ENCODE measurements at regions not wholly inside any gene's neighbourhood (a gene's known extent, or its start where the extent isn't known, plus 50 kb on each side); places are given as distances from the start of the nearest gene placed in this dataset.

DNA sequence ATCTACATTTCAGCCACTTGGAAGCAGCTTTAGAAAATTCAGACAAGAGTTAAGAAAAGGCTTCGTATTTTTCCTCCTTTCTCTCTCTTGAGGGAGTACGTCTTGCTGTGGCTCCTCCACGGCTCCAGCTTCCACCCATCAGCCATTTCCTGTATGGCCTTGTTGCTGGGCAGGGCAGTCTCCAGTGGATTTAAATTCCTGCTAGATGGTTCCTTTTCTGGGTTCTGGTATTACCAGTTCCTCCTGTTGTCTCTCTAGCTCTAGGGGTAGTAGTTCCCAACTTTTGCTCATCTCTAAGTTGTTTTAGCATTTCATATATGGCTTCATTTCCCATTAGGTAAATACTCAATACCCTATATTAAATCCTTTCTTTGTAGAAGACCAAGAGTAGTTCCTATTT lies 1098.3 kb downstream of the ADGRL2 start:
- no peaks in the 10 kb centered on the region for H3K9me3 ChIP-seq
- peaks cover 0 to 2% of the 10 kb centered on the region in 2 donors for H3K36me3 ChIP-seq
- no peak overlapping the region for H3K4me3 ChIP-seq
- H3K27ac ChIP-seq: no peak overlapping the region
- H3K4me1 ChIP-seq: no peaks in the 10 kb centered on the region
- intact Hi-C loops (cut with DNase I; ENCODE audit: low total_unique reads): no loop called here
- no peak for TF ChIP-seq POLR2A (IDR thresholded peaks at IDR 0.05)
- TF ChIP-seq, protein P1, sequence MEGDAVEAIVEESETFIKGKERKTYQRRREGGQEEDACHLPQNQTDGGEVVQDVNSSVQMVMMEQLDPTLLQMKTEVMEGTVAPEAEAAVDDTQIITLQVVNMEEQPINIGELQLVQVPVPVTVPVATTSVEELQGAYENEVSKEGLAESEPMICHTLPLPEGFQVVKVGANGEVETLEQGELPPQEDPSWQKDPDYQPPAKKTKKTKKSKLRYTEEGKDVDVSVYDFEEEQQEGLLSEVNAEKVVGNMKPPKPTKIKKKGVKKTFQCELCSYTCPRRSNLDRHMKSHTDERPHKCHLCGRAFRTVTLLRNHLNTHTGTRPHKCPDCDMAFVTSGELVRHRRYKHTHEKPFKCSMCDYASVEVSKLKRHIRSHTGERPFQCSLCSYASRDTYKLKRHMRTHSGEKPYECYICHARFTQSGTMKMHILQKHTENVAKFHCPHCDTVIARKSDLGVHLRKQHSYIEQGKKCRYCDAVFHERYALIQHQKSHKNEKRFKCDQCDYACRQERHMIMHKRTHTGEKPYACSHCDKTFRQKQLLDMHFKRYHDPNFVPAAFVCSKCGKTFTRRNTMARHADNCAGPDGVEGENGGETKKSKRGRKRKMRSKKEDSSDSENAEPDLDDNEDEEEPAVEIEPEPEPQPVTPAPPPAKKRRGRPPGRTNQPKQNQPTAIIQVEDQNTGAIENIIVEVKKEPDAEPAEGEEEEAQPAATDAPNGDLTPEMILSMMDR (IDR thresholded peaks at IDR 0.05): no peak
- no peaks in the 10 kb centered on the region for H3K27me3 ChIP-seq
- DNase-seq: no peak

DNA sequence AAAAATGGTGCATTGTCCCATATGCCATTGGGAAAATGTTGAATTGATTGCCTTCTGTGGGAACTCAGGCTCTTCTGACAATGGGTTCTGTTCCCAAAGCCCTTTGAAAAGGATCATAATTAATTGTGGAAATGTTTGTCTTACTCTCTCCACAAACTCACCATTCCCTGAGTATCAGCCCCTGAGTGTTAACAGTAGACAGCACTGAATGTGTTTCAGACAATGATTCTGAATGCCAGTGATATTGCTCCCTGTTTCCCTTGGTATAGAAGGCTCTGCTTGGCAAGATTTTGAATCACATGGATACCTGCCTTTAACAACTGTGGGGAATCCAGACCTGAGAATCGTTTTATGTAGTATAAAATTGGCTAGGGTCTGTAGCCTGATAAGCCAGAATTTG lies 1096.8 kb downstream of the ADGRL2 start:
- Histone ChIP-seq H3K36me3 (peaks cover 0 to 2% of the 10 kb centered on the region in 2 donors), H3K9me3 (no peaks in the 10 kb centered on the region), H3K27ac (no peak overlapping the region), H3K4me1 (no peaks in the 10 kb centered on the region), H3K27me3 (no peaks in the 10 kb centered on the region), H3K4me3 (no peak overlapping the region)
- intact Hi-C loops (cut with DNase I; ENCODE audit: low total_unique reads): no loop called here
- no peak for TF ChIP-seq POLR2A (IDR thresholded peaks at IDR 0.05)
- TF ChIP-seq, protein P1 (IDR thresholded peaks at IDR 0.05): no peak
- DNase-seq: no peak

DNA sequence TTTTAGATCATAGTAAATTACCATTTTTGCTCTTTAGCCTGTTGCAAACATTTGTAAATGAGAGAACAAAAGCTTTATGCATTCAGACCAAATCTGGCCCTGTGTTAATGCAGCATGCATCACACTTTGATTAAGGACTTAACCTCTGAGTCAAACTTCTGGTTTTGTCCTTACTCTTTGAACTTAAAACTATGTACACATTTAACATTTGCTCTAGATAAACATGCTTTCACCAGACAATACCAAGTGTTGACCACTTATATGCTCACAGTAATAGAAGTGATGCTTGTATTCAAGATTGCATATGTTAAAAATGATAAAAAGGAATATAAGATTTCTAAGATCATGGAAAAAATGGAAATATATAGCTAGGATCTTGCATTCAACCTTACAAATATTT lies 1095.3 kb downstream of the ADGRL2 start:
- no peak for TF ChIP-seq POLR2A (IDR thresholded peaks at IDR 0.05)
- TF ChIP-seq, protein P1 (IDR thresholded peaks at IDR 0.05): no peak

DNA sequence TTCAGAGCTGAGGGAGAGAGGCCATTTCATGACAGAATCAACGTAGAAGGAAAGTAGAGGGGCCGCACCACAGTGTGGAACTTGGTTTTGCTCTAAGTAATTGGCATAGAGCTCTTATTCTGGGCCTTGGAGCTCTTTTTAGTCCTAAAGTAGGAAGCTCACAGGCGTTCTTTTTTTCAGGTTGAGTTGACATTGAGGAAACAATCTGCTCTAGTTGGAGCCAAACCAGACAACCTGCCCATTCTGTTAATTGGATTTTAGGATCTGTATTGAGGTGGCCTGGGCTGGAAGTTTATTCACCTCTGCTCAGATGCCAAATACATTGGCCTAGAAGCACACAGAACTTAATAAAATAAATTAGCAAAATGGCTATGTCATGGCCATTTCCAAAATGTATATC lies 1093.9 kb downstream of the ADGRL2 start:
- H3K4me1 ChIP-seq: no peaks in the 10 kb centered on the region
- H3K27ac ChIP-seq: no peak overlapping the region
- no peaks in the 10 kb centered on the region for H3K36me3 ChIP-seq
- no peak for DNase-seq
- no peaks in the 10 kb centered on the region for H3K9me3 ChIP-seq
- H3K27me3 ChIP-seq: no peaks in the 10 kb centered on the region
- TF ChIP-seq, protein P1 (IDR thresholded peaks at IDR 0.05): no peak
- no peak for TF ChIP-seq POLR2A (IDR thresholded peaks at IDR 0.05)
- no peak overlapping the region for H3K4me3 ChIP-seq
- intact Hi-C loops (cut with DNase I; ENCODE audit: low total_unique reads): no loop called here

More for the DNA sequence above, 1095.3 kb downstream of the ADGRL2 start:
- Histone ChIP-seq H3K36me3 (peaks cover 0 to 2% of the 10 kb centered on the region in 2 donors), H3K27ac (no peak overlapping the region), H3K9me3 (no peaks in the 10 kb centered on the region), H3K27me3 (no peaks in the 10 kb centered on the region), H3K4me3 (no peak overlapping the region), H3K4me1 (no peaks in the 10 kb centered on the region)
- intact Hi-C loops (cut with DNase I; ENCODE audit: low total_unique reads): no loop called here
- DNase-seq: no peak

DNA sequence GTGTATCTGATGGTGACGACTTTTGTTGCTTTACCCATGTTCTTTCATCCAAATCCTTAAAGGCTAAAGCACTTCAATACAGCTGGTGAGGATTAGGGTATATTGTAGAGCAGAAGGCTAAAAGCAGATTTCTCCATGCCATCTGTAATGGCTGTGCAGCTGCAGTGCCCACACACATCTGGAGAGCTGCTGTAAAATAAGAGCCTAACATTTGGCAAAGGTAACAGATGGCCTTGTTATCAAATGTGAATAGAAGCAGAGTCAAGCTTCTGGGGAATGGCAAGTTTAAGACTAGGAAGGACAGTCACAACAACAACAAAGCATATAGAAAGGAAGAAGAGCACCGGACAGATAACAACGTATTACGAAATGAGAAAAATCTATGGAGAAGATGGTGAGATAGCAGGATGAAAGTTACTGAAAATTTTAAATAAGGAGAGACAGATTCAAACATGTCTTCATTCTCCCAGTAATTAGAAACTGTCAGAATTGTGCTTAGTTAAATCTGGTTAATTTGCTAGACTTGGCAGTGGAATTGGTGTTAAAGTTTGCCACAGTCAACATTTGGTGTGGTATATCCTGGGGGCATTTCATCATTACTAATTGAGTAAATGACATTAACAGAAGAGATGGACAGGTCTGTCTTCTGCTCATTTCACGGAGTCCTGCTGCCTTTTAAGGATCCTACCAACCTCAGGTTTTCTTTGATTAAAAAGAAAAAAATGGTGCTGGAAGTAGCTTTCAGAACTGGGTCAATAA lies 1093.2 kb downstream of the ADGRL2 start:
- intact Hi-C loops (cut with DNase I; ENCODE audit: low total_unique reads): no loop called here
- no peaks in the 10 kb centered on the region for H3K9me3 ChIP-seq
- TF ChIP-seq POLR2A (IDR thresholded peaks at IDR 0.05): no peak
- TF ChIP-seq, protein P1 (IDR thresholded peaks at IDR 0.05): no peak
- DNase-seq: no peak
- no peak overlapping the region for H3K4me3 ChIP-seq
- H3K27ac ChIP-seq: no peak overlapping the region
- no peaks in the 10 kb centered on the region for H3K4me1 ChIP-seq
- H3K36me3 ChIP-seq: no peaks in the 10 kb centered on the region
- no peaks in the 10 kb centered on the region for H3K27me3 ChIP-seq

All from uterus (tissue), 3 donors.